ENCODE measurements at regions not wholly inside any gene's neighbourhood (a gene's known extent, or its start where the extent isn't known, plus 50 kb on each side); places are given as distances from the start of the nearest gene placed in this dataset. TPM values are rescaled to one million over a fixed set of nuclear protein-coding genes. Genes with fewer than 3 reads are reported as not detected.

- FAIRE-seq (no peak), DNase-seq (ENCODE audit: low read depth, low spot score) (no peak)
- POLR2A ChIA-PET: no interaction called here
- Histone ChIP-seq H4K20me1 (replicated peaks; ENCODE audit: control insufficient read depth, extremely low read depth, insufficient read depth, low read length) (no peaks in the 10 kb centered on the region), H3K9ac (replicated peaks; ENCODE audit: extremely low read depth, insufficient read depth, low read length) (no peak overlapping the region), H3K9me1 (replicated peaks; ENCODE audit: control insufficient read depth, extremely low read depth, insufficient read depth, low read length) (no peaks in the 10 kb centered on the region), H3K4me2 (ENCODE audit: insufficient read depth, low read length) (no peak overlapping the region), H3K27me3 (ENCODE audit: control insufficient read depth in 2 of 2, insufficient read depth in 2 of 2, low read length in 2 of 2) (no peaks in the 10 kb centered on the region), H3K36me3 (ENCODE audit: control insufficient read depth in 2 of 2, extremely low read depth in 1 of 2, insufficient read depth in 2 of 2, low read length in 2 of 2) (no peaks in the 10 kb centered on the region), H3K27ac (ENCODE audit: insufficient read depth, low read depth, low read length) (no peak overlapping the region), H3K4me1 (ENCODE audit: control insufficient read depth, extremely low read depth, insufficient read depth, low read length) (peaks cover 15% of the 10 kb centered on the region), H3K4me3 (replicated peaks in 1 of 3; ENCODE audit: insufficient read depth in 1 of 3, low read depth in 1 of 3, low read length in 3 of 3) (no peak overlapping the region), H2AFZ (ENCODE audit: low read depth, low read length) (no peak overlapping the region), H3K9me3 (replicated peaks; ENCODE audit: control insufficient read depth, insufficient read depth, low read length) (no peaks in the 10 kb centered on the region), H3K79me2 (ENCODE audit: control insufficient read depth, insufficient read depth, low read length) (no peaks in the 10 kb centered on the region)
- no TSS peak for BruUV-seq (replicated peaks)
- TF ChIP-seq FOS (IDR thresholded peaks at IDR 0.05; ENCODE audit: borderline replicate concordance, insufficient read depth, low read length): no peak
- TF ChIP-seq MAX (IDR thresholded peaks at IDR 0.05; ENCODE audit: insufficient read depth, insufficient read length): no peak
- no peak for TF ChIP-seq MYC (IDR thresholded peaks at IDR 0.05; ENCODE audit: low read depth, low read length)
- TF ChIP-seq POLR2AphosphoS5 (IDR thresholded peaks at IDR 0.05; ENCODE audit: insufficient read depth, low read depth, low read length): no peak
- TF ChIP-seq CTCF (IDR thresholded peaks at IDR 0.05; ENCODE audit: extremely low read depth in 1 of 2, insufficient read depth in 1 of 2, low read depth in 1 of 2, low read length in 2 of 2): no peak
- TF ChIP-seq JUN (IDR thresholded peaks at IDR 0.05; ENCODE audit: borderline replicate concordance, insufficient read depth, insufficient read length, low read depth): no peak
- TF ChIP-seq POLR2A (IDR thresholded peaks at IDR 0.05; ENCODE audit: low read depth, low read length): no peak
- no peak for TF ChIP-seq EZH2 (IDR thresholded peaks at IDR 0.05; ENCODE audit: borderline replicate concordance, low read depth, low read length, severe bottlenecking)
- TF ChIP-seq GATA2 (IDR thresholded peaks at IDR 0.05; ENCODE audit: insufficient read depth, insufficient read length, low read depth, low read length): no peak
- CTCF ChIA-PET: interaction anchor here (1.1 kb wide), 1 partner anchor 255 kb away, joined by 3 read pairs; no protein-coding TSS in a partner anchor
- intact Hi-C loops (cut with micrococcal nuclease) (loop anchor here (1.0 kb wide), 1 partner anchor 25 kb away; no protein-coding TSS in a partner anchor), dilution Hi-C loops (cut with MboI; ENCODE audit: extremely low pct_ligation_motif_present, low sequenced_read_pairs) (no loop called here)
Measured at GRCh38 chr17:31588034-31588433, 196.6 kb downstream of the RAB11FIP4 start.

Small RNA genes lying in the stretch of these regions (small RNA-seq; reads per million reads assigned to genes)
- gene AC007923.3 (ENCODE audit: insufficient read depth, insufficient read length, low read depth, low replicate concordance) (not detected), gene RNU6-1134P (ENCODE audit: insufficient read depth, insufficient read length, low read depth, low replicate concordance) (not detected)
